Liver (tissue), 8 donors: ENCODE measurements at regions not wholly inside any gene's neighbourhood (a gene's known extent, or its start where the extent isn't known, plus 50 kb on each side); places are given as distances from the start of the nearest gene placed in this dataset.

Experiments used
- DNase-seq: peaks from one replicate; pipeline ENCODE4 v3.0.0-alpha.2; 2017; ENCODE audit warnings: low spot score
- H3K27ac ChIP-seq, 2 donors: one replicate each; pipeline ENCODE4 v1.7.0; 2013; ENCODE audit warnings: inconsistent platforms in 2 of 2, low read length in 2 of 2, control low read depth in 1 of 2, low read depth in 1 of 2, mild to moderate bottlenecking in 1 of 2
- H3K27me3 ChIP-seq, 4 donors: one replicate each; pipeline versions ENCODE4 v1.6.1 to v1.7.0; 2013; ENCODE audit warnings: low read length in 3 of 4, inconsistent platforms in 1 of 4, mild to moderate bottlenecking in 1 of 4, moderate library complexity in 1 of 4; ENCODE audit not compliant: control insufficient read depth in 4 of 4, insufficient read depth in 4 of 4
- H3K36me3 ChIP-seq, 4 donors: one replicate each; pipeline versions ENCODE4 v1.6.1 to v1.7.0; 2013; ENCODE audit warnings: low read length in 3 of 4, mild to moderate bottlenecking in 3 of 4, low read depth in 1 of 4, moderate library complexity in 1 of 4; ENCODE audit not compliant: control insufficient read depth in 4 of 4, insufficient read depth in 3 of 4
- H3K4me1 ChIP-seq, 4 donors: one replicate each; pipeline versions ENCODE4 v1.6.1 to v1.7.0; 2013; ENCODE audit warnings: low read length in 3 of 4, mild to moderate bottlenecking in 3 of 4, moderate library complexity in 1 of 4; ENCODE audit not compliant: control insufficient read depth in 4 of 4, insufficient read depth in 4 of 4
- H3K4me3 ChIP-seq, 3 donors: one replicate each; pipeline versions ENCODE4 v1.6.1 to v1.7.0; 2013; ENCODE audit warnings: low read length in 3 of 3, control low read depth in 1 of 3, low read depth in 1 of 3, mild to moderate bottlenecking in 1 of 3
- H3K9ac ChIP-seq, 2 donors: one replicate each; pipeline ENCODE4 v1.7.0; 2013; ENCODE audit warnings: low read length in 2 of 2, mild to moderate bottlenecking in 2 of 2, moderate library complexity in 2 of 2, control low read depth in 1 of 2, low read depth in 1 of 2
- H3K9me3 ChIP-seq, 4 donors: one replicate each; pipeline versions ENCODE4 v1.6.1 to v1.7.0; 2013; ENCODE audit warnings: low read length in 3 of 4; ENCODE audit not compliant: control insufficient read depth in 4 of 4
- FOXA1 ChIP-seq: IDR thresholded peaks from 2 replicates; pipeline ENCODE4 v1.6.1; 2016; ENCODE audit warnings: antibody characterized with exemption
- FOXA2 ChIP-seq: IDR thresholded peaks from 2 replicates; pipeline ENCODE4 v1.6.1; 2016; ENCODE audit warnings: antibody characterized with exemption
- GABPA ChIP-seq, 2 donors: IDR thresholded peaks in 1 of 2; conservative IDR thresholded peaks in 1 of 2; 2 replicates each; pipeline ENCODE4 v1.6.1; 2016; ENCODE audit warnings: antibody characterized with exemption in 2 of 2, mild to moderate bottlenecking in 1 of 2, moderate library complexity in 1 of 2
- HNF4A ChIP-seq, 2 donors: conservative IDR thresholded peaks; 2 replicates each; pipeline ENCODE4 v1.6.1; 2016; ENCODE audit warnings: antibody characterized with exemption in 2 of 2, mild to moderate bottlenecking in 2 of 2
- HNF4G ChIP-seq: IDR thresholded peaks from 2 replicates; pipeline ENCODE4 v1.6.1; 2016; ENCODE audit warnings: antibody characterized with exemption
- JUND ChIP-seq, 2 donors: IDR thresholded peaks; 2 replicates each; pipeline ENCODE4 v1.6.1; 2016; ENCODE audit warnings: antibody characterized with exemption in 2 of 2
- RAD21 ChIP-seq, 2 donors: IDR thresholded peaks; 2 replicates each; pipeline ENCODE4 v1.6.1; 2016; ENCODE audit warnings: antibody characterized with exemption in 2 of 2, mild to moderate bottlenecking in 2 of 2
- RXRA ChIP-seq, 2 donors: IDR thresholded peaks; 2 replicates each; pipeline ENCODE4 v1.6.1; 2017 to 2018; ENCODE audit warnings: antibody characterized with exemption in 2 of 2, mild to moderate bottlenecking in 1 of 2
- SP1 ChIP-seq: IDR thresholded peaks from 2 replicates; pipeline ENCODE4 v1.6.1; 2018; ENCODE audit warnings: antibody characterized with exemption, mild to moderate bottlenecking
- YY1 ChIP-seq: IDR thresholded peaks from 2 replicates; pipeline ENCODE4 v1.6.1; 2016; ENCODE audit warnings: antibody characterized with exemption, mild to moderate bottlenecking
- WGBS: extraction: QIAGEN DNeasy Blood & Tissue Kit; methylation state at CpG from one replicate; pipeline ENCODE4 v1.1.7; 2013; 5-methylcytosine and 5-hydroxymethylcytosine counted together
- TF ChIP-seq, protein P1 (sequence below): IDR thresholded peaks from 2 replicates; pipeline ENCODE4 v1.6.1; 2016; ENCODE audit warnings: antibody characterized with exemption
- TF ChIP-seq, protein P2 (sequence below): IDR thresholded peaks from 2 replicates; pipeline ENCODE4 v1.6.1; 2016; ENCODE audit warnings: antibody characterized with exemption, mild to moderate bottlenecking
- TF ChIP-seq, protein P3 (sequence below): fragments of 150-350 bp; IDR thresholded peaks from 2 replicates; pipeline ENCODE4 v1.5.1; 2017; ENCODE audit warnings: improper control_type of control experiment, low read depth, low read length; ENCODE audit not compliant: missing input control
- donor health status: healthy.
- donor health status: healthy.
- donor health status: healthy.
- donor health status: healthy.
- donor health status: healthy.

DNA sequence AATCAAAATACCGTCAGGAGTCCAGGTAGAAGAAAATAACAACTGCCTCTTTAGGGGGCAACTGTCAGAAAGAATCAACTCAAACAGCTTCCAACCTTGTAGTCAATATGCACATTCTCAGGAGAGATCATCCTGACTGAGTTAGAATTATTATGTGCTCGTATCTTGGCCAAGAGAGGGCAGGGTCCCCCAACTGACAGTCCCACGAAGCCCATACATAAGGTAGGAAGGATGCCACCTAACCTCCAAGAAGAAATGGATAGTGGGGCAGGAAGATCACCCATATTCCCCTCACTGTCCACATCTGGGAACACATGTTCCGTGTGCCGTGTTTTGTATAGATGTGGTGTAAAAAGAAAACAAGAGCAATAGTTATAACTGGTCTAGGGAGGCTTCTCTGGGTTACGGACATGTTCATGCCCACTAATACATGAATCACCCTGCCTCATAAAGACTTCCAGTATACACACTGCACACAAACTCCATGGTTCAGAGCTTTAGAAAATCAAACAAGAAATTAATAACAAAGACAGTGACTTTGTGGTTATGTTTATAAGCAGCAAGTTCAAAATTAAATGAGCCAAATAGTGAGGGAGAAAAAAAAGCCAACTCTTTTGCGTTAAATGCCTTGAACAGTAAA lies 295.6 kb downstream of the FGFR2 start (continued):
- TF ChIP-seq FOXA1 (no peak), RAD21 (IDR thresholded peaks at IDR 0.05) (no peak)

DNA sequence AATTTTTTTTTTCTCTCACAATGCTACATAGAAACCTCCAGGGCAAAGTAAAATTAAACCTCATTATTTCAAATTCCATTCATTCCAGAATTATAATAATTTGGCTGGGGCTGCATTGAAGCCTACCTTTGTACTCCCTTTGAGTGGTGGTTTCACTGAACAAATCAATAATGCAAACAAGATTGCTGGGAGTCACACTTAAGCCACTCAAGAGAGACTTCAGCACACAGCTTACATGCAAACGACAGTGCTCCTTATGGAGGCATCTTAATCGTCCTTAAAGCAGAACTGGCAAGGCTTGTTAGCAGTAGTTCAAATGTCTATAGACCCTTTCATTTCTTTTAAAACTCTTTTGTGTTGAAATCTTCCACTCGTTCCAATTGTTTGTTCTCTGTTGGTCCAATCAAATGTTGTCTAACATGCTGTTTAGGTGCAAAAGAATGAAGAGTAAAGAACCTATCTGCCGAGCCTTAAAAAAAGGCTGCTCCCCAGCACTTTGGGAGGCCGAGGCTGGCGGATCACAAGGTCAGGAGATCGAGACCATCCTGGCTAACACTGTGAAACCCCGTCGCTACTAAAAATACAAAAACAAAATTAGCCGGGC lies 294.9 kb downstream of the FGFR2 start:
- Histone ChIP-seq H3K4me3 (no peak overlapping the region), H3K9ac (no peak overlapping the region), H3K36me3 (no peaks in the 10 kb centered on the region), H3K9me3 (no peaks in the 10 kb centered on the region), H3K27me3 (no peaks in the 10 kb centered on the region), H3K4me1 (peaks cover 0 to 16% (median 9%) of the 10 kb centered on the region in 4 donors), H3K27ac (no peak overlapping the region)
- WGBS = 49% methylated on average over 10 of the region's 10 CpGs
- no peak for DNase-seq
- TF ChIP-seq JUND (IDR thresholded peaks at IDR 0.05) (peak in 1 of 2 donors; percentile 64), YY1 (peak; percentile 31), HNF4G (peak; percentile 47), GABPA (IDR thresholded peaks at IDR 0.05 in 1 of 2, conservative IDR thresholded peaks at IDR 0.05 in 1 of 2) (no peak), RXRA (IDR thresholded peaks at IDR 0.05) (peak; percentile 16 to 44), FOXA2 (no peak), RAD21 (IDR thresholded peaks at IDR 0.05) (peak in 1 of 2 donors; percentile 35), HNF4A (conservative IDR thresholded peaks at IDR 0.05) (peak; percentile 47 to 78), SP1 (peak; percentile 68)
- TF ChIP-seq, protein P1, sequence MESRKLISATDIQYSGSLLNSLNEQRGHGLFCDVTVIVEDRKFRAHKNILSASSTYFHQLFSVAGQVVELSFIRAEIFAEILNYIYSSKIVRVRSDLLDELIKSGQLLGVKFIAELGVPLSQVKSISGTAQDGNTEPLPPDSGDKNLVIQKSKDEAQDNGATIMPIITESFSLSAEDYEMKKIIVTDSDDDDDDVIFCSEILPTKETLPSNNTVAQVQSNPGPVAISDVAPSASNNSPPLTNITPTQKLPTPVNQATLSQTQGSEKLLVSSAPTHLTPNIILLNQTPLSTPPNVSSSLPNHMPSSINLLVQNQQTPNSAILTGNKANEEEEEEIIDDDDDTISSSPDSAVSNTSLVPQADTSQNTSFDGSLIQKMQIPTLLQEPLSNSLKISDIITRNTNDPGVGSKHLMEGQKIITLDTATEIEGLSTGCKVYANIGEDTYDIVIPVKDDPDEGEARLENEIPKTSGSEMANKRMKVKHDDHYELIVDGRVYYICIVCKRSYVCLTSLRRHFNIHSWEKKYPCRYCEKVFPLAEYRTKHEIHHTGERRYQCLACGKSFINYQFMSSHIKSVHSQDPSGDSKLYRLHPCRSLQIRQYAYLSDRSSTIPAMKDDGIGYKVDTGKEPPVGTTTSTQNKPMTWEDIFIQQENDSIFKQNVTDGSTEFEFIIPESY = no peak
- TF ChIP-seq, protein P2, sequence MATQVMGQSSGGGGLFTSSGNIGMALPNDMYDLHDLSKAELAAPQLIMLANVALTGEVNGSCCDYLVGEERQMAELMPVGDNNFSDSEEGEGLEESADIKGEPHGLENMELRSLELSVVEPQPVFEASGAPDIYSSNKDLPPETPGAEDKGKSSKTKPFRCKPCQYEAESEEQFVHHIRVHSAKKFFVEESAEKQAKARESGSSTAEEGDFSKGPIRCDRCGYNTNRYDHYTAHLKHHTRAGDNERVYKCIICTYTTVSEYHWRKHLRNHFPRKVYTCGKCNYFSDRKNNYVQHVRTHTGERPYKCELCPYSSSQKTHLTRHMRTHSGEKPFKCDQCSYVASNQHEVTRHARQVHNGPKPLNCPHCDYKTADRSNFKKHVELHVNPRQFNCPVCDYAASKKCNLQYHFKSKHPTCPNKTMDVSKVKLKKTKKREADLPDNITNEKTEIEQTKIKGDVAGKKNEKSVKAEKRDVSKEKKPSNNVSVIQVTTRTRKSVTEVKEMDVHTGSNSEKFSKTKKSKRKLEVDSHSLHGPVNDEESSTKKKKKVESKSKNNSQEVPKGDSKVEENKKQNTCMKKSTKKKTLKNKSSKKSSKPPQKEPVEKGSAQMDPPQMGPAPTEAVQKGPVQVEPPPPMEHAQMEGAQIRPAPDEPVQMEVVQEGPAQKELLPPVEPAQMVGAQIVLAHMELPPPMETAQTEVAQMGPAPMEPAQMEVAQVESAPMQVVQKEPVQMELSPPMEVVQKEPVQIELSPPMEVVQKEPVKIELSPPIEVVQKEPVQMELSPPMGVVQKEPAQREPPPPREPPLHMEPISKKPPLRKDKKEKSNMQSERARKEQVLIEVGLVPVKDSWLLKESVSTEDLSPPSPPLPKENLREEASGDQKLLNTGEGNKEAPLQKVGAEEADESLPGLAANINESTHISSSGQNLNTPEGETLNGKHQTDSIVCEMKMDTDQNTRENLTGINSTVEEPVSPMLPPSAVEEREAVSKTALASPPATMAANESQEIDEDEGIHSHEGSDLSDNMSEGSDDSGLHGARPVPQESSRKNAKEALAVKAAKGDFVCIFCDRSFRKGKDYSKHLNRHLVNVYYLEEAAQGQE = peak; percentile 26
- TF ChIP-seq, protein P3, sequence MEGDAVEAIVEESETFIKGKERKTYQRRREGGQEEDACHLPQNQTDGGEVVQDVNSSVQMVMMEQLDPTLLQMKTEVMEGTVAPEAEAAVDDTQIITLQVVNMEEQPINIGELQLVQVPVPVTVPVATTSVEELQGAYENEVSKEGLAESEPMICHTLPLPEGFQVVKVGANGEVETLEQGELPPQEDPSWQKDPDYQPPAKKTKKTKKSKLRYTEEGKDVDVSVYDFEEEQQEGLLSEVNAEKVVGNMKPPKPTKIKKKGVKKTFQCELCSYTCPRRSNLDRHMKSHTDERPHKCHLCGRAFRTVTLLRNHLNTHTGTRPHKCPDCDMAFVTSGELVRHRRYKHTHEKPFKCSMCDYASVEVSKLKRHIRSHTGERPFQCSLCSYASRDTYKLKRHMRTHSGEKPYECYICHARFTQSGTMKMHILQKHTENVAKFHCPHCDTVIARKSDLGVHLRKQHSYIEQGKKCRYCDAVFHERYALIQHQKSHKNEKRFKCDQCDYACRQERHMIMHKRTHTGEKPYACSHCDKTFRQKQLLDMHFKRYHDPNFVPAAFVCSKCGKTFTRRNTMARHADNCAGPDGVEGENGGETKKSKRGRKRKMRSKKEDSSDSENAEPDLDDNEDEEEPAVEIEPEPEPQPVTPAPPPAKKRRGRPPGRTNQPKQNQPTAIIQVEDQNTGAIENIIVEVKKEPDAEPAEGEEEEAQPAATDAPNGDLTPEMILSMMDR = no peak
